ENCODE measurements at regions not wholly inside any gene's neighbourhood (a gene's known extent, or its start where the extent isn't known, plus 50 kb on each side); places are given as distances from the start of the nearest gene placed in this dataset.

DNA sequence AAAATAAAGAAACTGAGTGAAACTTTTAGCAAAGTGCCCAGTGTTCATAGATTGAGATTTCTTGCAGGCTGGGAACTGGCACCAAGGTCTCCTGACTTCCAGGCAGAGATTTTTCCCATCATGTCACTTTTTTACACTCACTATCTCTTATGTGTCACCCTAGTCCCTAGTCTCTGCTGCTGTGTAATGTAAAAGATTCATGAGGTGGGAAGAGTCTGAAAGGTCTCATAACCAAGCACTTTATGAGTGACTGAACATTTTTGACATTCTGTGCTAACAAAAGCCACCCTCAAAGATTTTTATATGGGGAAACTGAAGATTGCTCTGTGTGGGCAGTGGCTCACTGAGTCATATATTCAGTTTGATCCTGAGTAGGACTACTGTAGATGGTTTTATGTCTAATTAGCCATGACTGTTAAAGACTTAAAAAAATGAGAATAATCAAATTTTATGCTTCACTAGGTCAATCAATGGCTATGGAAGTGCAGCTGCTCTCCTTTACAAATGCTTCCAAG is 900.3 kb upstream of the SORCS1 start:
- H3K9me3 ChIP-seq (ENCODE audit: insufficient read depth, low read depth, low read length), result no peaks in the 10 kb centered on the region
- no peak overlapping the region for H2AFZ ChIP-seq (ENCODE audit: low read length)
- H3K9me2 ChIP-seq (replicated peaks; ENCODE audit: low read depth, low read length), result no peaks in the 10 kb centered on the region
- TF ChIP-seq EZH2phosphoT487 (IDR thresholded peaks at IDR 0.05; ENCODE audit: borderline replicate concordance), result no peak
- TF ChIP-seq, protein P1, sequence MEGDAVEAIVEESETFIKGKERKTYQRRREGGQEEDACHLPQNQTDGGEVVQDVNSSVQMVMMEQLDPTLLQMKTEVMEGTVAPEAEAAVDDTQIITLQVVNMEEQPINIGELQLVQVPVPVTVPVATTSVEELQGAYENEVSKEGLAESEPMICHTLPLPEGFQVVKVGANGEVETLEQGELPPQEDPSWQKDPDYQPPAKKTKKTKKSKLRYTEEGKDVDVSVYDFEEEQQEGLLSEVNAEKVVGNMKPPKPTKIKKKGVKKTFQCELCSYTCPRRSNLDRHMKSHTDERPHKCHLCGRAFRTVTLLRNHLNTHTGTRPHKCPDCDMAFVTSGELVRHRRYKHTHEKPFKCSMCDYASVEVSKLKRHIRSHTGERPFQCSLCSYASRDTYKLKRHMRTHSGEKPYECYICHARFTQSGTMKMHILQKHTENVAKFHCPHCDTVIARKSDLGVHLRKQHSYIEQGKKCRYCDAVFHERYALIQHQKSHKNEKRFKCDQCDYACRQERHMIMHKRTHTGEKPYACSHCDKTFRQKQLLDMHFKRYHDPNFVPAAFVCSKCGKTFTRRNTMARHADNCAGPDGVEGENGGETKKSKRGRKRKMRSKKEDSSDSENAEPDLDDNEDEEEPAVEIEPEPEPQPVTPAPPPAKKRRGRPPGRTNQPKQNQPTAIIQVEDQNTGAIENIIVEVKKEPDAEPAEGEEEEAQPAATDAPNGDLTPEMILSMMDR (conservative IDR thresholded peaks at IDR 0.05; ENCODE audit: low read length), result no peak
- H3K4me3 ChIP-seq (ENCODE audit: low read length, poor library complexity, severe bottlenecking), result no peak overlapping the region
- no peaks in the 10 kb centered on the region for H3K4me1 ChIP-seq (ENCODE audit: insufficient read depth, low read length, poor library complexity, severe bottlenecking)
- no peaks in the 10 kb centered on the region for H4K20me1 ChIP-seq (ENCODE audit: insufficient read depth, low read length, poor library complexity, severe bottlenecking)
- H3F3A ChIP-seq (ENCODE audit: low read depth), result no peaks in the 10 kb centered on the region
- H3K9ac ChIP-seq (ENCODE audit: low read depth, low read length, poor library complexity, severe bottlenecking), result no peak overlapping the region
- H3K79me2 ChIP-seq (ENCODE audit: insufficient read depth, low read length), result no peaks in the 10 kb centered on the region
- H3K27me3 ChIP-seq (ENCODE audit: insufficient read depth, low read length, poor library complexity, severe bottlenecking), result no peaks in the 10 kb centered on the region
- H3K36me3 ChIP-seq (ENCODE audit: insufficient read depth, low read length), result no peaks in the 10 kb centered on the region
- no peak overlapping the region for H3K4me2 ChIP-seq (ENCODE audit: low read depth, low read length, poor library complexity, severe bottlenecking)

DNA sequence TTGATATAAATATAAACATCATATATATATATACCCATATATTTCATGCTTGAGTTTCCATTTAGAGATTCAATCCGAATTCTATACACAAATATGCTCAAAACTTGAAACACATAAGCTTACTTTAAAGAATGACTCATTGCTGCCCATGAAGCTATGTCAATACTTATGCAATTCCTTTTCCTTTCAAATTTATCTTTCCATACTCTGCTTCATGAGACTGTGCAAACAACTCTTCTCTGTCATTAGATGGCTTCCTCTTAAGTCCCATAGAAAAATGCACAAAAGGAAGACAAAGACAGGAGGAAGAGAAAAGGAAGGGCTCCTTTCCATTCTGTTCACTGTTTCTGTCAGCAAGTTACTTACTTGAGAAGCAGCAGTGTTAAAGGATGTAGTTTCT is 895.7 kb upstream of the SORCS1 start:
- no peak overlapping the region for H3K4me2 ChIP-seq (ENCODE audit: low read depth, low read length, poor library complexity, severe bottlenecking)
- TF ChIP-seq, protein P1 (conservative IDR thresholded peaks at IDR 0.05; ENCODE audit: low read length), result no peak
- no peak for TF ChIP-seq EZH2phosphoT487 (IDR thresholded peaks at IDR 0.05; ENCODE audit: borderline replicate concordance)
- no peaks in the 10 kb centered on the region for H3K4me1 ChIP-seq (ENCODE audit: insufficient read depth, low read length, poor library complexity, severe bottlenecking)
- H4K20me1 ChIP-seq (ENCODE audit: insufficient read depth, low read length, poor library complexity, severe bottlenecking), result no peaks in the 10 kb centered on the region
- no peaks in the 10 kb centered on the region for H3K27me3 ChIP-seq (ENCODE audit: insufficient read depth, low read length, poor library complexity, severe bottlenecking)
- no peak overlapping the region for H3K4me3 ChIP-seq (ENCODE audit: low read length, poor library complexity, severe bottlenecking)
- H3K79me2 ChIP-seq (ENCODE audit: insufficient read depth, low read length), result no peaks in the 10 kb centered on the region
- no peaks in the 10 kb centered on the region for H3K9me2 ChIP-seq (replicated peaks; ENCODE audit: low read depth, low read length)
- H3K36me3 ChIP-seq (ENCODE audit: insufficient read depth, low read length), result no peaks in the 10 kb centered on the region
- H3K9me3 ChIP-seq (ENCODE audit: insufficient read depth, low read depth, low read length), result no peaks in the 10 kb centered on the region
- H3K9ac ChIP-seq (ENCODE audit: low read depth, low read length, poor library complexity, severe bottlenecking), result no peak overlapping the region
- H2AFZ ChIP-seq (ENCODE audit: low read length), result no peak overlapping the region
- no peaks in the 10 kb centered on the region for H3F3A ChIP-seq (ENCODE audit: low read depth)

DNA sequence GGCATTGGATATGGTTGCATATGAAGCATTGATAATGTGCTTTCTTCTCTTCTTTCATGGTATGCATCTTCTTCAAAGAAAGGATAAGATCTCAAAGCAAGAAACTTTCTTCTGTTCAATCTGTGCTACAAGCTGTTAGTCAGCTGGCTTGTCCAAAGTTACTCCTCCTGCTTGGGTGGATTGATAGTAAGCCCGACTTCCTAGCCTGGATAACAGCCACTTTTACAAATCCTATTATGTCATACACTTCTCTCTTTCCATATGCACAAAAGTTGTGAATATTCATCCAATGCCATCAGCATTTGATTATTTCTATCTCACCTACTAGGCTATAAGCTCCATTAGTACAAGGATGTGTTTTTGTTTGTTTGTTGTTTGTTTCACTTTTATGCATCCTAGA is 891.0 kb upstream of the SORCS1 start:
- Histone ChIP-seq H3K4me3 (ENCODE audit: low read length, poor library complexity, severe bottlenecking) (no peak overlapping the region), H3K36me3 (ENCODE audit: insufficient read depth, low read length) (no peaks in the 10 kb centered on the region), H3K27me3 (ENCODE audit: insufficient read depth, low read length, poor library complexity, severe bottlenecking) (no peaks in the 10 kb centered on the region), H3K9me3 (ENCODE audit: insufficient read depth, low read depth, low read length) (no peaks in the 10 kb centered on the region), H3K79me2 (ENCODE audit: insufficient read depth, low read length) (no peaks in the 10 kb centered on the region), H3K9ac (ENCODE audit: low read depth, low read length, poor library complexity, severe bottlenecking) (no peak overlapping the region), H2AFZ (ENCODE audit: low read length) (no peak overlapping the region), H3K4me1 (ENCODE audit: insufficient read depth, low read length, poor library complexity, severe bottlenecking) (no peaks in the 10 kb centered on the region), H4K20me1 (ENCODE audit: insufficient read depth, low read length, poor library complexity, severe bottlenecking) (no peaks in the 10 kb centered on the region), H3F3A (ENCODE audit: low read depth) (no peaks in the 10 kb centered on the region), H3K9me2 (replicated peaks; ENCODE audit: low read depth, low read length) (no peaks in the 10 kb centered on the region), H3K4me2 (ENCODE audit: low read depth, low read length, poor library complexity, severe bottlenecking) (no peak overlapping the region)
- no peak for TF ChIP-seq EZH2phosphoT487 (IDR thresholded peaks at IDR 0.05; ENCODE audit: borderline replicate concordance)
- TF ChIP-seq, protein P1 (conservative IDR thresholded peaks at IDR 0.05; ENCODE audit: low read length), result no peak

Data from Loucy (cell line).